ENCODE measurements at regions not wholly inside any gene's neighbourhood (a gene's known extent, or its start where the extent isn't known, plus 50 kb on each side); places are given as distances from the start of the nearest gene placed in this dataset.

- no peak for TF ChIP-seq CTCF (conservative IDR thresholded peaks at IDR 0.05; ENCODE audit: low read depth, low read length)
- TF ChIP-seq EZH2 (IDR thresholded peaks at IDR 0.05; ENCODE audit: borderline replicate concordance, low read depth, low read length, poor library complexity, severe bottlenecking): no peak
Observed at GRCh38 chr14:27506272-27506671, 908.4 kb upstream of the NOVA1 start.

Measured in A673 (cell line).